Fibroblast of gingiva (primary cell): ENCODE measurements at regions not wholly inside any gene's neighbourhood (a gene's known extent, or its start where the extent isn't known, plus 50 kb on each side); places are given as distances from the start of the nearest gene placed in this dataset.

ENCODE experiments used
- DNase-seq: peaks from one replicate; pipeline ENCODE4 v3.0.0-alpha.2; 2011; ENCODE audit warnings: low read depth

GRCh38 chr5:175285261-175285660 is 158.7 kb downstream of the DRD1 start:
- peak; percentile 15 for DNase-seq

GRCh38 chr5:175284806-175285205 is 159.2 kb downstream of the DRD1 start:
- no peak for DNase-seq

- DNase-seq = no peak
Measured at GRCh38 chr5:175282611-175283225, 161.3 kb downstream of the DRD1 start.

GRCh38 chr5:175281714-175282113 is 162.3 kb downstream of the DRD1 start:
- DNase-seq = no peak

GRCh38 chr5:175281257-175281656 is 162.7 kb downstream of the DRD1 start:
- no peak for DNase-seq

GRCh38 chr5:175279506-175279905 is 164.5 kb downstream of the DRD1 start:
- no peak for DNase-seq

GRCh38 chr5:175275748-175276147 is 168.2 kb downstream of the DRD1 start:
- DNase-seq = no peak

- DNase-seq = no peak
Measured at GRCh38 chr5:175275097-175275496, 168.9 kb downstream of the DRD1 start.

GRCh38 chr5:175274171-175274570 is 169.8 kb downstream of the DRD1 start:
- DNase-seq = no peak

GRCh38 chr5:175264406-175264805 is 179.6 kb downstream of the DRD1 start:
- DNase-seq = no peak

- DNase-seq = no peak
Measured at GRCh38 chr5:175263776-175264175, 180.2 kb downstream of the DRD1 start.

- DNase-seq = no peak
Measured at GRCh38 chr5:175261526-175261925, 182.5 kb downstream of the DRD1 start.

- DNase-seq = no peak
Measured at GRCh38 chr5:175261037-175261436, 182.9 kb downstream of the DRD1 start.

GRCh38 chr5:175257847-175258194 is 186.2 kb downstream of the DRD1 start:
- DNase-seq = no peak

GRCh38 chr5:175257128-175257846 is 186.7 kb downstream of the DRD1 start:
- DNase-seq = no peak

- DNase-seq = peak; percentile 65
Measured at GRCh38 chr5:175254155-175254554, 189.8 kb downstream of the DRD1 start.

GRCh38 chr5:175253597-175253996 is 190.4 kb downstream of the DRD1 start:
- DNase-seq = no peak

- no peak for DNase-seq
Measured at GRCh38 chr5:175252234-175252805, 191.7 kb downstream of the DRD1 start.

- DNase-seq = no peak
Measured at GRCh38 chr5:175250426-175250825, 193.6 kb downstream of the DRD1 start.

- DNase-seq = no peak
Measured at GRCh38 chr5:175248416-175248905, 195.5 kb downstream of the DRD1 start.

- DNase-seq = peak; percentile 4
Measured at GRCh38 chr5:175246889-175247520, 197.0 kb downstream of the DRD1 start.

GRCh38 chr5:175246242-175246888 is 197.6 kb downstream of the DRD1 start:
- DNase-seq = peak; percentile 83
